GM12891 (cell line): ENCODE measurements at regions not wholly inside any gene's neighbourhood (a gene's known extent, or its start where the extent isn't known, plus 50 kb on each side); places are given as distances from the start of the nearest gene placed in this dataset.
"Not testable (repeated sequence)": the region's sequence is repeated elsewhere in the genome, so short reads cannot be mapped to it uniquely, and the experiment has no call there.

Experiments used
- DNase-seq: peaks from one replicate; pipeline ENCODE4 v3.0.0; 2011; ENCODE audit warnings: low spot score; ENCODE audit not compliant: insufficient read length
- FAIRE-seq: peaks from 2 replicates; lab custom pipeline; 2011; peaks lifted over from hg19 to GRCh38; lab: Jason Lieb, UNC
- PAX5 ChIP-seq: IDR thresholded peaks from 2 replicates; pipeline ENCODE4 v1.6.1; 2011; ENCODE audit warnings: low read length, moderate library complexity, mild to moderate bottlenecking; ENCODE audit not compliant: insufficient read depth, severe bottlenecking
- POLR2A ChIP-seq: IDR thresholded peaks from 2 replicates; pipeline ENCODE4 v1.6.1; 2011; ENCODE audit warnings: low read depth, low read length, control low read depth
- POLR2AphosphoS5 ChIP-seq: IDR thresholded peaks from 2 replicates; pipeline ENCODE4 v1.6.1; 2011; ENCODE audit warnings: low read depth, low read length, control low read depth
- POU2F2 ChIP-seq: IDR thresholded peaks from 2 replicates; pipeline ENCODE4 v1.6.1; 2011; ENCODE audit warnings: low read depth, mild to moderate bottlenecking, control low read depth, low read length, moderate library complexity
- SPI1 ChIP-seq: IDR thresholded peaks from 2 replicates; pipeline ENCODE4 v1.6.1; 2011; ENCODE audit warnings: low read depth, low read length, control low read depth
- TAF1 ChIP-seq: IDR thresholded peaks from 2 replicates; pipeline ENCODE4 v1.6.1; 2011; ENCODE audit warnings: low read depth, low read length, control low read depth

- DNase-seq (no peak), FAIRE-seq (no peak)
- TF ChIP-seq PAX5 (no peak), POLR2A (no peak), SPI1 (no peak), TAF1 (no peak), POU2F2 (no peak), POLR2AphosphoS5 (no peak)
Measured at GRCh38 chr2:223472771-223473170, 129.4 kb downstream of the SCG2 start.

- TF ChIP-seq POLR2AphosphoS5 (no peak), TAF1 (no peak), POLR2A (no peak)
- no peak for FAIRE-seq
- no peak for DNase-seq
Measured at GRCh38 chr2:223474893-223475292, 127.3 kb downstream of the SCG2 start.

GRCh38 chr2:223475901-223476300, 126.3 kb downstream of the SCG2 start:
- TF ChIP-seq POU2F2 = no peak
- no peak for TF ChIP-seq POLR2A
- TF ChIP-seq TAF1 = no peak
- no peak for TF ChIP-seq PAX5
- no peak for TF ChIP-seq POLR2AphosphoS5
- TF ChIP-seq SPI1 = no peak
- DNase-seq (no peak), FAIRE-seq (no peak)

- TF ChIP-seq POLR2AphosphoS5 (no peak), POLR2A (no peak), PAX5 (no peak), TAF1 (no peak), POU2F2 (no peak), SPI1 (no peak)
- FAIRE-seq (no peak), DNase-seq (no peak)
Measured at GRCh38 chr2:223477318-223477717, 124.8 kb downstream of the SCG2 start.

- DNase-seq (no peak), FAIRE-seq (no peak)
- TF ChIP-seq POLR2A = no peak
- TF ChIP-seq SPI1 = no peak
- no peak for TF ChIP-seq PAX5
- TF ChIP-seq POLR2AphosphoS5 = no peak
- TF ChIP-seq TAF1 = no peak
- TF ChIP-seq POU2F2 = no peak
Measured at GRCh38 chr2:223481486-223481885, 120.7 kb downstream of the SCG2 start.

GRCh38 chr2:223486751-223487150, 115.4 kb downstream of the SCG2 start:
- no peak for TF ChIP-seq PAX5
- no peak for TF ChIP-seq POLR2A
- TF ChIP-seq TAF1 = no peak
- TF ChIP-seq POU2F2 = no peak
- no peak for TF ChIP-seq SPI1
- no peak for TF ChIP-seq POLR2AphosphoS5
- FAIRE-seq (no peak), DNase-seq (no peak)

GRCh38 chr2:223487214-223487846, 114.8 kb downstream of the SCG2 start:
- no peak for TF ChIP-seq POLR2AphosphoS5
- no peak for FAIRE-seq
- no peak for DNase-seq

GRCh38 chr2:223488814-223489213, 113.3 kb downstream of the SCG2 start:
- DNase-seq (no peak), FAIRE-seq (no peak)
- TF ChIP-seq POLR2AphosphoS5 (no peak), POU2F2 (no peak), POLR2A (no peak), PAX5 (no peak), TAF1 (no peak), SPI1 (no peak)

GRCh38 chr2:223494496-223494895, 107.7 kb downstream of the SCG2 start:
- no peak for FAIRE-seq
- DNase-seq = no peak
- TF ChIP-seq POLR2A = no peak
- TF ChIP-seq POU2F2 = no peak
- TF ChIP-seq POLR2AphosphoS5 = no peak
- TF ChIP-seq SPI1 = no peak
- no peak for TF ChIP-seq PAX5
- no peak for TF ChIP-seq TAF1

GRCh38 chr2:223494942-223495341, 107.2 kb downstream of the SCG2 start:
- FAIRE-seq = no peak
- DNase-seq = no peak
- no peak for TF ChIP-seq TAF1
- no peak for TF ChIP-seq POLR2A
- TF ChIP-seq POLR2AphosphoS5 = no peak
- TF ChIP-seq POU2F2 = no peak
- no peak for TF ChIP-seq SPI1
- TF ChIP-seq PAX5 = no peak

GRCh38 chr2:223496853-223497252, 105.3 kb downstream of the SCG2 start:
- not testable (repeated sequence) for DNase-seq, FAIRE-seq
